GM18909 (cell line): ENCODE measurements at regions not wholly inside any gene's neighbourhood (a gene's known extent, or its start where the extent isn't known, plus 50 kb on each side); places are given as distances from the start of the nearest gene placed in this dataset.
"Not testable (repeated sequence)": the region's sequence is repeated elsewhere in the genome, so short reads cannot be mapped to it uniquely, and the experiment has no call there.

Experiments
- ATAC-seq: cut with Tn5 transposase; IDR thresholded peaks from one replicate; pipeline ENCODE4 v1.9.1; 2021; ENCODE audit warnings: mild to moderate bottlenecking; ENCODE audit not compliant: unreplicated experiment, poor library complexity

GRCh38 chr1:185412385-185413087, 95.5 kb upstream of the IVNS1ABP start:
- ATAC-seq, result no peak

- no peak for ATAC-seq
Measured at GRCh38 chr1:185409763-185410528, 92.9 kb upstream of the IVNS1ABP start.

- ATAC-seq, result no peak
Measured at GRCh38 chr1:185409345-185409744, 92.3 kb upstream of the IVNS1ABP start.

- no peak for ATAC-seq
Measured at GRCh38 chr1:185408700-185409270, 91.7 kb upstream of the IVNS1ABP start.

GRCh38 chr1:185406691-185407009, 89.6 kb upstream of the IVNS1ABP start:
- ATAC-seq, result no peak

- no peak for ATAC-seq
Measured at GRCh38 chr1:185406006-185406690, 89.1 kb upstream of the IVNS1ABP start.

- ATAC-seq, result no peak
Measured at GRCh38 chr1:185404907-185405568, 88.0 kb upstream of the IVNS1ABP start.

- no peak for ATAC-seq
Measured at GRCh38 chr1:185404291-185404690, 87.2 kb upstream of the IVNS1ABP start.

- no peak for ATAC-seq
Measured at GRCh38 chr1:185402930-185403329, 85.9 kb upstream of the IVNS1ABP start.

GRCh38 chr1:185401019-185401418, 84.0 kb upstream of the IVNS1ABP start:
- ATAC-seq, result no peak

- ATAC-seq, result no peak
Measured at GRCh38 chr1:185400052-185400451, 83.0 kb upstream of the IVNS1ABP start.

- ATAC-seq, result no peak
Measured at GRCh38 chr1:185398599-185398998, 81.6 kb upstream of the IVNS1ABP start.

- no peak for ATAC-seq
Measured at GRCh38 chr1:185398022-185398421, 81.0 kb upstream of the IVNS1ABP start.

GRCh38 chr1:185397183-185397582, 80.1 kb upstream of the IVNS1ABP start:
- ATAC-seq, result no peak

- no peak for ATAC-seq
Measured at GRCh38 chr1:185396126-185396525, 79.1 kb upstream of the IVNS1ABP start.

GRCh38 chr1:185393815-185394214, 76.8 kb upstream of the IVNS1ABP start:
- no peak for ATAC-seq

GRCh38 chr1:185393205-185393604, 76.2 kb upstream of the IVNS1ABP start:
- no peak for ATAC-seq

- no peak for ATAC-seq
Measured at GRCh38 chr1:185388815-185389214, 71.8 kb upstream of the IVNS1ABP start.

GRCh38 chr1:185388346-185388745, 71.3 kb upstream of the IVNS1ABP start:
- no peak for ATAC-seq

- ATAC-seq, result no peak
Measured at GRCh38 chr1:185385991-185386390, 68.9 kb upstream of the IVNS1ABP start.

GRCh38 chr1:185383805-185384204, 66.8 kb upstream of the IVNS1ABP start:
- not testable (repeated sequence) for ATAC-seq
